ENCODE measurements at regions not wholly inside any gene's neighbourhood (a gene's known extent, or its start where the extent isn't known, plus 50 kb on each side); places are given as distances from the start of the nearest gene placed in this dataset.

DNA sequence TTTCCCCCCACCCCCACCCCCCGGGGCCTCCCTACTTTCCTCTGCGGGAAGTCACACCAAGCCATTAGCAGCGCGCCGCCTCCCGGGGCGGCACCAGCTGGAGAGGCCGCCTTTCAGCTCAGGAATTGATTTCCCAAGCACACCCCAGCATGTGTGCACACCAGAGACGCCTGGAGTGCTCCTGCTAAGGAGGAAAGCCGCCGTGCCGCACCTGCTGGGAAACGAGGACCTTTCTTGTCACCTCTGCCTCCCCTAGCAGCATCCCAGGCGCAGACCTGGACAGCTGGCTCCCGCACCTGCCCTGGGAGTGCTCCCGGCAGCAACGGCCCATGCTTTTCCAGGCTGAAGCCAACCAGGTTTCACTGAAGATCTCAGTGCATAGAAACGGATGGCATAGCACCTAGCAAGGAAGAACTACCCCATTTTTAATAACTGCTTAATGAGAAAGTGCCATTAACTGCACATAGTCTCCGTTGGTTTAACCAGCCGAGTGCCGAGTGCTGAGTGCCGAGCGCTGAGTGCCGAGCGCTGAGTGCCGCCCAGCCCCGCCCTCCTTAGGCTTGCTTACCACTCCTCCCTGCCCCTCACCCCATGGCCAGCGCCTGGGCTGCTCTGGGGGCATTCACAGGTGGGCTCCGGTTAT, 165.0 kb downstream of the USP12 start (continued):
- TF ChIP-seq, protein P1, sequence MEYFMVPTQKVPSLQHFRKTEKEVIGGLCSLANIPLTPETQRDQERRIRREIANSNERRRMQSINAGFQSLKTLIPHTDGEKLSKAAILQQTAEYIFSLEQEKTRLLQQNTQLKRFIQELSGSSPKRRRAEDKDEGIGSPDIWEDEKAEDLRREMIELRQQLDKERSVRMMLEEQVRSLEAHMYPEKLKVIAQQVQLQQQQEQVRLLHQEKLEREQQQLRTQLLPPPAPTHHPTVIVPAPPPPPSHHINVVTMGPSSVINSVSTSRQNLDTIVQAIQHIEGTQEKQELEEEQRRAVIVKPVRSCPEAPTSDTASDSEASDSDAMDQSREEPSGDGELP (CRISPR knock-in tag; IDR thresholded peaks at IDR 0.05; ENCODE audit: borderline replicate concordance) = peak; percentile 35; the same call in 1 of the 2 replicates
- TF ChIP-seq, protein P2, sequence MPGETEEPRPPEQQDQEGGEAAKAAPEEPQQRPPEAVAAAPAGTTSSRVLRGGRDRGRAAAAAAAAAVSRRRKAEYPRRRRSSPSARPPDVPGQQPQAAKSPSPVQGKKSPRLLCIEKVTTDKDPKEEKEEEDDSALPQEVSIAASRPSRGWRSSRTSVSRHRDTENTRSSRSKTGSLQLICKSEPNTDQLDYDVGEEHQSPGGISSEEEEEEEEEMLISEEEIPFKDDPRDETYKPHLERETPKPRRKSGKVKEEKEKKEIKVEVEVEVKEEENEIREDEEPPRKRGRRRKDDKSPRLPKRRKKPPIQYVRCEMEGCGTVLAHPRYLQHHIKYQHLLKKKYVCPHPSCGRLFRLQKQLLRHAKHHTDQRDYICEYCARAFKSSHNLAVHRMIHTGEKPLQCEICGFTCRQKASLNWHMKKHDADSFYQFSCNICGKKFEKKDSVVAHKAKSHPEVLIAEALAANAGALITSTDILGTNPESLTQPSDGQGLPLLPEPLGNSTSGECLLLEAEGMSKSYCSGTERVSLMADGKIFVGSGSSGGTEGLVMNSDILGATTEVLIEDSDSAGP (CRISPR knock-in tag; IDR thresholded peaks at IDR 0.05) = no peak

DNA sequence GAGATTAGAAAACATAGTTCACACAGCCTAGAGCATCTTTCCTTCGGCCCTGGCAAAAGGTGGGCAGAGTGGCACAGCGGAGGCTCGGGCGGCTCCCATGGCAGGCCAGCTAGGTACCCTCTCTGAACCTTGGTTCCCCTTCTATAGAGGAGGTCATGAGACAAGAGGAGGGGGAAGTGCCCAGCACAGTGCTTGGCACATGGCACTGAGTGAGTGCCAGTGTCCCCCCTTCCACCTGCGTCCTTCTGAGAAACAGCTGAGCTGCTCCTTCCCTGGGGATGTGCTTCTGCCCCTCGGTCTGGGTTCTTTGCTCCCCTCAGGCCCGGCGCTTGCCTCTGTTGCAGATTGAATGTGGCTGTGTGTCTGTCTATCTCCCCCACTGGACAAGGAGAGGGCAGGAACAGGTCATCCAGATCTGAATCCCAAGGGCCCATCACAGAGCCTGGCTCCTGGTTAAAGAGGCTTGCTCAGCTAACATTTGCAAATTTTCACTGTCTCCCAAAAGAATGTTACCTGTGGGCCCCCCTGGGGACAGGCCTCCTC, 165.6 kb downstream of the USP12 start:
- DNase-seq (ENCODE audit: extremely low read depth in 1 of 4, low spot score in 3 of 4) (no peak), ATAC-seq (no peak), FAIRE-seq (no peak)
- H2AFZ ChIP-seq (ENCODE audit: low read depth, low read length) = no peak overlapping the region
- peaks cover 22 to 50% of the 10 kb centered on the region in 2 experiments; a peak in 4 of 5 replicates for H3K27me3 ChIP-seq (ENCODE audit: control insufficient read depth in 2 of 2, insufficient read depth in 2 of 2, low read length in 2 of 2)
- intact Hi-C loops (cut with micrococcal nuclease) = no loop called here
- no peaks in the 10 kb centered on the region for H3K9me1 ChIP-seq (ENCODE audit: control insufficient read depth, insufficient read depth, low read length)
- H3K79me2 ChIP-seq (ENCODE audit: control insufficient read depth, insufficient read depth, low read length) = no peaks in the 10 kb centered on the region
- H3K4me2 ChIP-seq (ENCODE audit: insufficient read depth, low read length) = no peak overlapping the region
- no peaks in the 10 kb centered on the region for H3K36me3 ChIP-seq (ENCODE audit: control insufficient read depth, insufficient read depth, low read length)
- no peak overlapping the region for H3K4me3 ChIP-seq
- no TSS peak for BruUV-seq (replicated peaks)
- H3K4me1 ChIP-seq (replicated peaks in 1 of 2; ENCODE audit: control insufficient read depth in 2 of 2, insufficient read depth in 2 of 2, low read length in 2 of 2) = peaks cover 0 to 7% of the 10 kb centered on the region in 2 experiments; a peak in 3 of 5 replicates
- H3K27ac ChIP-seq (ENCODE audit: extremely low read depth, low read depth, low read length) = no peak overlapping the region
- H4K20me1 ChIP-seq (replicated peaks; ENCODE audit: control insufficient read depth, insufficient read depth, low read length) = no peaks in the 10 kb centered on the region
- WGBS (ENCODE audit: insufficient coverage, low coverage, missing lambda C conversion rate) = 8% methylated on average over 8 of the region's 8 CpGs
- in situ Hi-C loops (cut with MboI) = no loop called here
- TF ChIP-seq ZBTB8A (IDR thresholded peaks at IDR 0.05; ENCODE audit: partially characterized antibody) = no peak
- no peak for TF ChIP-seq SMC3 (conservative IDR thresholded peaks at IDR 0.05; ENCODE audit: insufficient read depth, low read depth, low read length)
- TF ChIP-seq ETV1 (tag; conservative IDR thresholded peaks at IDR 0.05; ENCODE audit: low read depth) = no peak
- CTCF ChIA-PET (ENCODE audit: low intra/inter-chr PET ratio) = no interaction called here
- H3K9ac ChIP-seq (ENCODE audit: insufficient read depth in 1 of 2, low read depth in 2 of 2, low read length in 2 of 2) = no peak overlapping the region
- POLR2A ChIA-PET = interaction anchor here (0.5 kb wide), 1 partner anchor 149 kb away, joined by 4 read pairs; no protein-coding TSS in a partner anchor
- H3K9me3 ChIP-seq (replicated peaks; ENCODE audit: control insufficient read depth, insufficient read depth, low read depth, low read length) = no peaks in the 10 kb centered on the region

Measured in K562 (cell line).